ENCODE measurements at regions not wholly inside any gene's neighbourhood (a gene's known extent, or its start where the extent isn't known, plus 50 kb on each side); places are given as distances from the start of the nearest gene placed in this dataset.
"Not testable (repeated sequence)": the region's sequence is repeated elsewhere in the genome, so short reads cannot be mapped to it uniquely, and the experiment has no call there.

- not testable (repeated sequence) for ATAC-seq
These were observed 1956.2 kb downstream of the PCDH9 start for GRCh38 chr13:65273811-65274420.

GRCh38 chr13:65268009-65268408 lies 1962.1 kb downstream of the PCDH9 start:
- TF ChIP-seq GLIS3 (CRISPR knock-in tag; IDR thresholded peaks at IDR 0.05) (no peak), BACH2 (CRISPR knock-in tag; IDR thresholded peaks at IDR 0.05; ENCODE audit: borderline replicate concordance) (no peak)
- no peak for ATAC-seq

GRCh38 chr13:65265988-65266387 lies 1964.1 kb downstream of the PCDH9 start:
- TF ChIP-seq TCF4 (CRISPR knock-in tag; IDR thresholded peaks at IDR 0.05; ENCODE audit: borderline replicate concordance) (no peak), PATZ1 (CRISPR knock-in tag; IDR thresholded peaks at IDR 0.05; ENCODE audit: borderline replicate concordance) (no peak), ESRRG (CRISPR knock-in tag; IDR thresholded peaks at IDR 0.05) (no peak), ZNF8 (CRISPR knock-in tag; IDR thresholded peaks at IDR 0.05) (no peak), CSDC2 (CRISPR knock-in tag; IDR thresholded peaks at IDR 0.05) (no peak), CREB5 (CRISPR knock-in tag; IDR thresholded peaks at IDR 0.05; ENCODE audit: low read depth) (no peak), GLIS3 (CRISPR knock-in tag; IDR thresholded peaks at IDR 0.05) (no peak), OSR1 (CRISPR knock-in tag; IDR thresholded peaks at IDR 0.05) (no peak), ZFP3 (CRISPR knock-in tag; IDR thresholded peaks at IDR 0.05) (no peak), TSHZ2 (CRISPR knock-in tag; IDR thresholded peaks at IDR 0.05) (no peak), ZFP30 (CRISPR knock-in tag; IDR thresholded peaks at IDR 0.05) (no peak), ZC3H10 (CRISPR knock-in tag; IDR thresholded peaks at IDR 0.05) (no peak), BACH2 (CRISPR knock-in tag; IDR thresholded peaks at IDR 0.05; ENCODE audit: borderline replicate concordance) (no peak), ISL1 (CRISPR knock-in tag; IDR thresholded peaks at IDR 0.05) (no peak)
- no peak for ATAC-seq

GRCh38 chr13:65264066-65264465 lies 1966.1 kb downstream of the PCDH9 start:
- ATAC-seq, result no peak
- no peak for TF ChIP-seq ZNF70 (CRISPR knock-in tag; IDR thresholded peaks at IDR 0.05)
- no peak for TF ChIP-seq OSR1 (CRISPR knock-in tag; IDR thresholded peaks at IDR 0.05)
- no peak for TF ChIP-seq ISL1 (CRISPR knock-in tag; IDR thresholded peaks at IDR 0.05)
- TF ChIP-seq ZFP3 (CRISPR knock-in tag; IDR thresholded peaks at IDR 0.05), result no peak
- TF ChIP-seq ZNF565 (CRISPR knock-in tag; conservative IDR thresholded peaks at IDR 0.05; ENCODE audit: low read depth), result no peak
- no peak for TF ChIP-seq PATZ1 (CRISPR knock-in tag; IDR thresholded peaks at IDR 0.05; ENCODE audit: borderline replicate concordance)
- no peak for TF ChIP-seq BACH2 (CRISPR knock-in tag; IDR thresholded peaks at IDR 0.05; ENCODE audit: borderline replicate concordance)
- TF ChIP-seq ZNF8 (CRISPR knock-in tag; IDR thresholded peaks at IDR 0.05), result no peak
- no peak for TF ChIP-seq TSHZ2 (CRISPR knock-in tag; IDR thresholded peaks at IDR 0.05)
- no peak for TF ChIP-seq SNAI2 (CRISPR knock-in tag; IDR thresholded peaks at IDR 0.05)
- no peak for TF ChIP-seq GLIS3 (CRISPR knock-in tag; IDR thresholded peaks at IDR 0.05)
- no peak for TF ChIP-seq ZFP30 (CRISPR knock-in tag; IDR thresholded peaks at IDR 0.05)
- no peak for TF ChIP-seq ARNTL (CRISPR knock-in tag; IDR thresholded peaks at IDR 0.05; ENCODE audit: borderline replicate concordance, low read depth)
- no peak for TF ChIP-seq ZC3H10 (CRISPR knock-in tag; IDR thresholded peaks at IDR 0.05)
- no peak for TF ChIP-seq TOX (CRISPR knock-in tag; IDR thresholded peaks at IDR 0.05; ENCODE audit: borderline replicate concordance)
